ENCODE measurements at regions not wholly inside any gene's neighbourhood (a gene's known extent, or its start where the extent isn't known, plus 50 kb on each side); places are given as distances from the start of the nearest gene placed in this dataset.

- DNase-seq (ENCODE audit: low spot score in 2 of 2) = no peak
- H3K27me3 ChIP-seq = no peaks in the 10 kb centered on the region
- H3K4me3 ChIP-seq = no peak overlapping the region
- H3K9me3 ChIP-seq = no peaks in the 10 kb centered on the region
- intact Hi-C loops (cut with DNase I) = no loop called here
- no peaks in the 10 kb centered on the region for H3K4me1 ChIP-seq
- no peaks in the 10 kb centered on the region for H3K36me3 ChIP-seq
- TF ChIP-seq CTCF (IDR thresholded peaks at IDR 0.05) = no peak
- no peak overlapping the region for H3K27ac ChIP-seq
These were observed 1299.2 kb upstream of the SLC10A2 start for GRCh38 chr13:104365430-104365829.

GRCh38 chr13:104357672-104358354, 1291.6 kb upstream of the SLC10A2 start:
- TF ChIP-seq CTCF (IDR thresholded peaks at IDR 0.05) = no peak
- intact Hi-C loops (cut with DNase I) = no loop called here
- Histone ChIP-seq H3K4me3 (no peak overlapping the region), H3K27ac (no peak overlapping the region), H3K4me1 (no peaks in the 10 kb centered on the region), H3K36me3 (no peaks in the 10 kb centered on the region), H3K27me3 (no peaks in the 10 kb centered on the region), H3K9me3 (no peaks in the 10 kb centered on the region)
- no peak for DNase-seq (ENCODE audit: low spot score in 2 of 2)

DNA sequence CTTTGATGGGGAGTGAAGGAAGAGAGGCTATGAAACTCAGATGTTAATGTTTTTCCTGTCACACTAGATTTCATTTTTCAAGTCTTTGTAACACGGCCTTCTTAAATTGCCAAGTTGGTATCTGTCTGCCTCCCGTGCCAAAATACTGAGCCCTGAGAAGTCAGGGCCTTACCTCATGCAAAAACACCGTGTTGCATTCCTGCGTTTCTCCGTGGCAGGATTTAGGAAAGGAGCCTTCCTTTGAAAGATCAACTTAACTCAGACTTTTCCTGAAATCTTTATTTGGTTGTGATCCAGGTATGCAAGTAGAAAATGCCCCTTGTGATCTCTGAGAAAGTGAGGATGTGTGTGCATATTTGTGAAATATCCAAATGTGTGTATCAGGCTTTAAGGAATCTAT, 1291.0 kb upstream of the SLC10A2 start:
- no peak for TF ChIP-seq CTCF (IDR thresholded peaks at IDR 0.05)
- no peak overlapping the region for H3K27ac ChIP-seq
- no peaks in the 10 kb centered on the region for H3K36me3 ChIP-seq
- H3K9me3 ChIP-seq = no peaks in the 10 kb centered on the region
- intact Hi-C loops (cut with DNase I) = no loop called here
- H3K27me3 ChIP-seq = no peaks in the 10 kb centered on the region
- no peaks in the 10 kb centered on the region for H3K4me1 ChIP-seq
- no peak for DNase-seq (ENCODE audit: low spot score in 2 of 2)
- H3K4me3 ChIP-seq = no peak overlapping the region

GRCh38 chr13:104355041-104355670, 1288.9 kb upstream of the SLC10A2 start:
- Histone ChIP-seq H3K9me3 (no peaks in the 10 kb centered on the region), H3K36me3 (no peaks in the 10 kb centered on the region), H3K4me3 (no peak overlapping the region), H3K4me1 (no peaks in the 10 kb centered on the region), H3K27me3 (no peaks in the 10 kb centered on the region), H3K27ac (no peak overlapping the region)
- intact Hi-C loops (cut with DNase I) = no loop called here
- DNase-seq (ENCODE audit: low spot score in 2 of 2) = no peak
- TF ChIP-seq CTCF (IDR thresholded peaks at IDR 0.05) = no peak

- intact Hi-C loops (cut with DNase I) = no loop called here
These were observed 1261.0 kb upstream of the SLC10A2 start for GRCh38 chr13:104327211-104327610.

More at GRCh38 chr13:104327211-104327610, 1261.0 kb upstream of the SLC10A2 start:
- no peak for TF ChIP-seq CTCF (IDR thresholded peaks at IDR 0.05)
- DNase-seq (ENCODE audit: low spot score in 2 of 2) = no peak
- Histone ChIP-seq H3K4me3 (no peak overlapping the region), H3K4me1 (no peaks in the 10 kb centered on the region), H3K27me3 (no peaks in the 10 kb centered on the region), H3K36me3 (no peaks in the 10 kb centered on the region), H3K9me3 (peaks cover 0 to 4% of the 10 kb centered on the region in 2 donors), H3K27ac (no peak overlapping the region)

Measured in ascending aorta (tissue), 2 donors.